Colonic mucosa (tissue), 4 donors: ENCODE measurements at regions not wholly inside any gene's neighbourhood (a gene's known extent, or its start where the extent isn't known, plus 50 kb on each side); places are given as distances from the start of the nearest gene placed in this dataset.

ENCODE experiments used
- DNase-seq: peaks from one replicate; pipeline ENCODE4 v3.0.0-alpha.2; 2020
- H3K27ac ChIP-seq: fragments of 200-600 bp; one replicate; pipeline ENCODE4 v1.8.0; 2021
- H3K27me3 ChIP-seq: fragments of 200-600 bp; one replicate; pipeline ENCODE4 v1.8.0; 2021
- H3K36me3 ChIP-seq: fragments of 200-600 bp; one replicate; pipeline ENCODE4 v1.8.0; 2021
- H3K4me1 ChIP-seq: fragments of 200-600 bp; one replicate; pipeline ENCODE4 v1.8.0; 2021; ENCODE audit warnings: mild to moderate bottlenecking
- H3K4me3 ChIP-seq: fragments of 200-600 bp; one replicate; pipeline ENCODE4 v1.8.0; 2021
- H3K9ac ChIP-seq, 2 donors: one replicate each; pipeline ENCODE4 v1.7.0; 2013; ENCODE audit warnings: control low read depth in 2 of 2, low read depth in 2 of 2, low read length in 2 of 2
- H3K9me3 ChIP-seq: fragments of 200-600 bp; one replicate; pipeline ENCODE4 v1.8.0; 2021
- CTCF ChIP-seq: fragments of 200-600 bp; IDR thresholded peaks from one replicate; pipeline ENCODE4 v1.8.0; 2022; ENCODE audit warnings: antibody characterized with exemption, mild to moderate bottlenecking
- intact Hi-C: fragments of 100-400 bp; cut with DNase I; formaldehyde crosslinking; loops from one replicate; pipeline ENCODE4 v1.14.1; 2022
- donor health status: healthy.
- donor health status: DM: no; HTN: no; CAD: no.
- donor health status: DM: no; HTN: no; CAD: no.

- Histone ChIP-seq H3K9me3 (no peaks in the 10 kb centered on the region), H3K9ac (no peak overlapping the region), H3K36me3 (no peaks in the 10 kb centered on the region), H3K27me3 (no peaks in the 10 kb centered on the region), H3K4me3 (no peak overlapping the region), H3K4me1 (no peaks in the 10 kb centered on the region), H3K27ac (no peak overlapping the region)
- no peak for DNase-seq
- intact Hi-C loops: no loop called here
- TF ChIP-seq CTCF: no peak
These were observed 150.0 kb downstream of the RNASET2 start for GRCh38 chr6:166806217-166806838.

- Histone ChIP-seq H3K4me3 (no peak overlapping the region), H3K27ac (no peak overlapping the region), H3K27me3 (no peaks in the 10 kb centered on the region), H3K4me1 (no peaks in the 10 kb centered on the region), H3K9me3 (no peaks in the 10 kb centered on the region), H3K9ac (no peak overlapping the region), H3K36me3 (no peaks in the 10 kb centered on the region)
- no peak for DNase-seq
- intact Hi-C loops: no loop called here
- TF ChIP-seq CTCF: no peak
These were observed 152.9 kb downstream of the RNASET2 start for GRCh38 chr6:166803471-166803870.

- Histone ChIP-seq H3K4me3 (no peak overlapping the region), H3K27ac (no peak overlapping the region), H3K36me3 (no peaks in the 10 kb centered on the region), H3K9me3 (no peaks in the 10 kb centered on the region), H3K9ac (no peak overlapping the region), H3K4me1 (no peaks in the 10 kb centered on the region), H3K27me3 (no peaks in the 10 kb centered on the region)
- no peak for DNase-seq
- TF ChIP-seq CTCF: no peak
- intact Hi-C loops: no loop called here
These were observed 153.9 kb downstream of the RNASET2 start for GRCh38 chr6:166802401-166802800.

GRCh38 chr6:166800137-166800536 is 156.2 kb downstream of the RNASET2 start:
- H3K4me3 ChIP-seq: no peak overlapping the region
- no peak for TF ChIP-seq CTCF
- no peaks in the 10 kb centered on the region for H3K9me3 ChIP-seq
- H3K36me3 ChIP-seq: no peaks in the 10 kb centered on the region
- intact Hi-C loops: no loop called here
- DNase-seq: no peak
- no peak overlapping the region for H3K27ac ChIP-seq
- no peaks in the 10 kb centered on the region for H3K4me1 ChIP-seq
- H3K27me3 ChIP-seq: no peaks in the 10 kb centered on the region
- H3K9ac ChIP-seq: no peak overlapping the region

GRCh38 chr6:166798652-166799051 is 157.7 kb downstream of the RNASET2 start:
- H3K4me1 ChIP-seq: no peaks in the 10 kb centered on the region
- H3K36me3 ChIP-seq: no peaks in the 10 kb centered on the region
- intact Hi-C loops: no loop called here
- no peak overlapping the region for H3K9ac ChIP-seq
- no peaks in the 10 kb centered on the region for H3K27me3 ChIP-seq
- DNase-seq: no peak
- no peak overlapping the region for H3K4me3 ChIP-seq
- no peak overlapping the region for H3K27ac ChIP-seq
- H3K9me3 ChIP-seq: no peaks in the 10 kb centered on the region
- TF ChIP-seq CTCF: no peak
